GM18867 (cell line): ENCODE measurements at regions not wholly inside any gene's neighbourhood (a gene's known extent, or its start where the extent isn't known, plus 50 kb on each side); places are given as distances from the start of the nearest gene placed in this dataset.
A peak's percentile ranks its signal among the peaks of the same experiment; 100 is the strongest.

Source experiments
- ATAC-seq: cut with Tn5 transposase; IDR thresholded peaks from one replicate; pipeline ENCODE4 v1.9.1; 2021; ENCODE audit warnings: mild to moderate bottlenecking, moderate library complexity; ENCODE audit not compliant: unreplicated experiment

GRCh38 chr9:84393266-84393950 is 52.9 kb upstream of the SLC28A3 start:
- ATAC-seq: no peak

GRCh38 chr9:84394036-84394435 is 53.5 kb upstream of the SLC28A3 start:
- no peak for ATAC-seq

GRCh38 chr9:84397151-84397728 is 56.7 kb upstream of the SLC28A3 start:
- ATAC-seq: peak; percentile 86

GRCh38 chr9:84397822-84398221 is 57.3 kb upstream of the SLC28A3 start:
- ATAC-seq: no peak

GRCh38 chr9:84402517-84402916 is 62.0 kb upstream of the SLC28A3 start:
- ATAC-seq: no peak

GRCh38 chr9:84403288-84403687 is 62.7 kb upstream of the SLC28A3 start:
- no peak for ATAC-seq

GRCh38 chr9:84404095-84404686 is 63.6 kb upstream of the SLC28A3 start:
- no peak for ATAC-seq

- ATAC-seq: no peak
These were observed 65.1 kb upstream of the SLC28A3 start for GRCh38 chr9:84405667-84406066.

GRCh38 chr9:84408416-84408815 is 67.9 kb upstream of the SLC28A3 start:
- no peak for ATAC-seq

GRCh38 chr9:84411683-84412267 is 71.2 kb upstream of the SLC28A3 start:
- no peak for ATAC-seq

- no peak for ATAC-seq
These were observed 72.1 kb upstream of the SLC28A3 start for GRCh38 chr9:84412654-84413053.

GRCh38 chr9:84413301-84413700 is 72.7 kb upstream of the SLC28A3 start:
- ATAC-seq: no peak

GRCh38 chr9:84419031-84419602 is 78.6 kb upstream of the SLC28A3 start:
- ATAC-seq: no peak

GRCh38 chr9:84424931-84425330 is 84.4 kb upstream of the SLC28A3 start:
- no peak for ATAC-seq

- no peak for ATAC-seq
These were observed 92.2 kb upstream of the SLC28A3 start for GRCh38 chr9:84432746-84433145.

GRCh38 chr9:84435902-84436301 is 95.3 kb upstream of the SLC28A3 start:
- no peak for ATAC-seq

- no peak for ATAC-seq
These were observed 96.0 kb upstream of the SLC28A3 start for GRCh38 chr9:84436386-84437109.

GRCh38 chr9:84438391-84438790 is 97.8 kb upstream of the SLC28A3 start:
- ATAC-seq: no peak

- ATAC-seq: no peak
These were observed 98.7 kb upstream of the SLC28A3 start for GRCh38 chr9:84439250-84439649.

GRCh38 chr9:84442712-84443111 is 102.2 kb upstream of the SLC28A3 start:
- no peak for ATAC-seq

- ATAC-seq: no peak
These were observed 105.2 kb upstream of the SLC28A3 start for GRCh38 chr9:84445737-84446136.
